Fibroblast of villous mesenchyme (primary cell): ENCODE measurements at regions not wholly inside any gene's neighbourhood (a gene's known extent, or its start where the extent isn't known, plus 50 kb on each side); places are given as distances from the start of the nearest gene placed in this dataset.
"Not testable (repeated sequence)": the region's sequence is repeated elsewhere in the genome, so short reads cannot be mapped to it uniquely, and the experiment has no call there.

Experiments
- DNase-seq: peaks from one replicate; pipeline ENCODE4 v3.0.0-alpha.2; 2010; ENCODE audit warnings: low read depth
- H3K4me3 ChIP-seq: 2 replicates; pipeline ENCODE4 v1.5.1; 2011; ENCODE audit warnings: low read depth, mild to moderate bottlenecking, low read length
- CTCF ChIP-seq: IDR thresholded peaks from 2 replicates; pipeline ENCODE4 v1.5.1; 2012; ENCODE audit warnings: low read depth, mild to moderate bottlenecking, low read length; ENCODE audit not compliant: insufficient read depth

DNA sequence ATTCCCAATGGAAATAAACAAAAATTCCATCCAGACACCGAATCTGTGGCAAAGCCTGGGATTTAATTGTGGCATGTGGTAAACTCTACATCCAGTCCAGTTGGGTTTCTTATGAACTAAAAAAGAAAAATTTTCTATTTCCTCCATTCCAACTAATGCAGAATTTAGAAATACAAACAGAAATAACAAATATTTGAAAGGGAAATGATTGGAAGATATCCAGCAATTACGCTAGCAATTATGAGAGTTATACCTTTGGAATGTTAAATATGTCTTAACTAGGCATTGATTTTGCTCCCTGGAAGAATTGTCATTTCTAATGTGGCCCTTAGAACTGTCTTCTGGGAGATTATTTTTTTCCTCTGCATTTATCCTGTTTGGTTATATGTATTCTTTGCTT, 421.4 kb upstream of the KLHL1 start:
- H3K4me3 ChIP-seq = no peak overlapping the region
- no peak for TF ChIP-seq CTCF
- DNase-seq = no peak

DNA sequence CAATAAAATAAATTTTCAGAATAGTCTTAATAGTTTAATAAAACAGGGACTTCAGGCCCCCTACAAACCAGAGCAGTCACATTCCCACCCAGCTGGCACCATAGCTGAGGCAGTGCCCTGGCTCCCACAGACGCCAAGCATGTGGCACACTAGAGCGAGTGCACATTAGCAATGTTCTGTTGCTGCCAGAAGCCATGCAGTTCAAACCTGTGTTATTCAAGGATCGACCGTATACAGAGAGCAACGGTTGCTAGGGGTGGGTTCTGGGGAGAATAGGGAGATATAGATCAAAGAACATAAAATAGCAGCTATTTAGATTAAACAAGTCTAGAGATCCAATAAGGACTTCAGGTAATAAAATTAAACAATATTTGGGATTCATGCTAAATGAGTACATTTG, 419.3 kb upstream of the KLHL1 start:
- TF ChIP-seq CTCF = no peak
- DNase-seq = no peak
- no peak overlapping the region for H3K4me3 ChIP-seq

- DNase-seq = no peak
- no peak overlapping the region for H3K4me3 ChIP-seq
- no peak for TF ChIP-seq CTCF
These were observed 415.4 kb upstream of the KLHL1 start for GRCh38 chr13:70523622-70524021.

DNA sequence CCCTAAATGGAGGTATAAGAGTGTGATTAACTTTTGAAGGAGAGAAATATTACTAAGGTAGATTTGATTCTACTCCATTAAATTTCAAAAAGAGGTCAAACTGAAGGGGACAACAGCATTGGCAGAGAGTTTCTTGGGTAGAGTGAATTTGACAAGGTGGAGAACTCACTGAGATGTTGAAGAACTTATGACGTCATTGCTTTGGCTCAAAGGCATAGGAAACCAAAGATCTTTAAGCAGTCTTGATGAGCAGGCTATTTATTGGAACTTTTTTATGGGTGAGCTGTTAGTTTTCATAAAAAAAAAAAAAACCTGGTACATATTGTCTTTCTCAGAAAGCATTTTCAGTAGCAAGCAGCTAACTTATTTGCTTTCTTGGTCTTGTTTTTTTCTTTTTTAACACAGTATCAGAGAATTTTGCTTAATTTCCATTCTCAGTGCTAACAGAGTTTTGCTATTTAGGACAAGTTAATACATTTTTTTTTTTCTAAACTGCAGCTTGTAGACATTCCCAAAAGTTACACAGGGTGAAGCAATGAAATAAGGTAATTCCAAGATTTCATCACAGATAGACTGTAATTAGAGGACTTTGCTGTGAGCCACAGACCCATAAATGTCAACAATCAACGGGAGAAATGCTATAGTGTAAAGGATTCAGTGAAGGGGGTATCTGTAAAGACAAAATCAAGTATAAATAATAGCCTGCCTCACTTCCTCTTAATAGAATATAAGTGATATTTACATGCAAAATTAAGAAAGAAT, 412.2 kb upstream of the KLHL1 start:
- TF ChIP-seq CTCF = no peak
- DNase-seq = no peak
- H3K4me3 ChIP-seq = no peak overlapping the region

- no peak for TF ChIP-seq CTCF
- no peak overlapping the region for H3K4me3 ChIP-seq
- no peak for DNase-seq
These were observed 409.8 kb upstream of the KLHL1 start for GRCh38 chr13:70518081-70518480.

- H3K4me3 ChIP-seq = no peak overlapping the region
- no peak for DNase-seq
- no peak for TF ChIP-seq CTCF
These were observed 408.0 kb upstream of the KLHL1 start for GRCh38 chr13:70516226-70516625.

- not testable (repeated sequence) for DNase-seq, H3K4me3 ChIP-seq
These were observed 403.7 kb upstream of the KLHL1 start for GRCh38 chr13:70511861-70512417.
